ENCODE measurements at regions not wholly inside any gene's neighbourhood (a gene's known extent, or its start where the extent isn't known, plus 50 kb on each side); places are given as distances from the start of the nearest gene placed in this dataset.

DNA sequence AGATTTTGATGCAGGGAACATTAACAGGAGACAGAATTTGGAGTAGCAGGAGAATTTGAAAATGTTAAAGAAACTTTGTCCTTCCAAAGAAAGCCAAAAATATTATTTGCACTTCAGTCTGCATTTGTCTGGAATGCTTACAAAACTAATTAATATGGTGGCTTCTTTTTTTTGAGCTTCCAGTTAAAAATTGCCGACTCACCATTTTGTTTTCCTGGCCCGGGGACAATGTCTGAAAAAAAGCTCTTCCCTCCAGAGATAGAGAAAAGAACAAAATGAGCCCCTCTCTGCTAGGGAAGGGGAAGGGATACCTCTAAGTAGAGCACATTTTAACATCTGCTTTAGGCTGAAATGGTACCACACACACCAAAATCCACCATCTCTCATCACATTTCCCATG is 360.8 kb downstream of the SOX9 start:
- TF ChIP-seq, protein P1, sequence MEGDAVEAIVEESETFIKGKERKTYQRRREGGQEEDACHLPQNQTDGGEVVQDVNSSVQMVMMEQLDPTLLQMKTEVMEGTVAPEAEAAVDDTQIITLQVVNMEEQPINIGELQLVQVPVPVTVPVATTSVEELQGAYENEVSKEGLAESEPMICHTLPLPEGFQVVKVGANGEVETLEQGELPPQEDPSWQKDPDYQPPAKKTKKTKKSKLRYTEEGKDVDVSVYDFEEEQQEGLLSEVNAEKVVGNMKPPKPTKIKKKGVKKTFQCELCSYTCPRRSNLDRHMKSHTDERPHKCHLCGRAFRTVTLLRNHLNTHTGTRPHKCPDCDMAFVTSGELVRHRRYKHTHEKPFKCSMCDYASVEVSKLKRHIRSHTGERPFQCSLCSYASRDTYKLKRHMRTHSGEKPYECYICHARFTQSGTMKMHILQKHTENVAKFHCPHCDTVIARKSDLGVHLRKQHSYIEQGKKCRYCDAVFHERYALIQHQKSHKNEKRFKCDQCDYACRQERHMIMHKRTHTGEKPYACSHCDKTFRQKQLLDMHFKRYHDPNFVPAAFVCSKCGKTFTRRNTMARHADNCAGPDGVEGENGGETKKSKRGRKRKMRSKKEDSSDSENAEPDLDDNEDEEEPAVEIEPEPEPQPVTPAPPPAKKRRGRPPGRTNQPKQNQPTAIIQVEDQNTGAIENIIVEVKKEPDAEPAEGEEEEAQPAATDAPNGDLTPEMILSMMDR (IDR thresholded peaks at IDR 0.05), result no peak
- no peak for TF ChIP-seq POLR2A (IDR thresholded peaks at IDR 0.05)

All from heart left ventricle (tissue), 13 donors.